IMR-90 (cell line): ENCODE measurements at regions not wholly inside any gene's neighbourhood (a gene's known extent, or its start where the extent isn't known, plus 50 kb on each side); places are given as distances from the start of the nearest gene placed in this dataset.

ENCODE experiments used
- ATAC-seq: fragments of 200-7000 bp; cut with Tn5 transposase; 2 replicates; pipeline ENCODE4 v1.9.1; 2020; ENCODE audit warnings: low read depth, mild to moderate bottlenecking, moderate library complexity
- BruUV-seq: library from RNA; stranded (reverse); fragments of 400-500 nt; replicated peaks from 2 replicates; lab custom pipeline; 2021; lab: Mats Ljungman, UMichigan
- CTCF ChIA-PET: fragments of 300-600 bp; formaldehyde crosslinking; extraction: SDS; loops from one replicate; lab custom pipeline; 2021; ENCODE audit warnings: antibody characterized with exemption; lab: Yijun Ruan, JAX
- POLR2A ChIA-PET: fragments of 300-600 bp; sonication (Branson Sonifier 250); formaldehyde crosslinking; loops from one replicate; lab custom pipeline; 2022; ENCODE audit warnings: antibody characterized with exemption; ENCODE audit not compliant: unreplicated experiment; lab: Charles Lee
- DNase-seq: peaks from one replicate; pipeline ENCODE4 v3.0.0; 2013
- H2AFZ ChIP-seq: replicated peaks from 2 replicates; pipeline ENCODE3; 2013; ENCODE audit warnings: low read length, mild to moderate bottlenecking; ENCODE audit not compliant: poor library complexity
- H2AK5ac ChIP-seq: 2 replicates; pipeline ENCODE4 v1.6.1; 2013; ENCODE audit warnings: low read depth, low read length, inconsistent platforms
- H2AK9ac ChIP-seq: replicated peaks from 2 replicates; pipeline ENCODE3; 2013; ENCODE audit warnings: mild to moderate bottlenecking, low read depth, low read length, moderate library complexity; ENCODE audit not compliant: poor library complexity
- H2BK120ac ChIP-seq: 2 replicates; pipeline ENCODE4 v1.6.1; 2013; ENCODE audit warnings: low read depth, low read length, inconsistent platforms
- H2BK15ac ChIP-seq: 3 replicates; pipeline ENCODE4 v1.6.1; 2013; ENCODE audit warnings: low read depth, low read length, inconsistent platforms
- H2BK20ac ChIP-seq: 2 replicates; pipeline ENCODE4 v1.6.1; 2013; ENCODE audit warnings: low read depth, mild to moderate bottlenecking, inconsistent platforms, low read length, moderate library complexity
- H2BK5ac ChIP-seq: 2 replicates; pipeline ENCODE4 v1.6.1; 2013; ENCODE audit warnings: mild to moderate bottlenecking, low read depth, low read length, inconsistent platforms; ENCODE audit not compliant: poor library complexity, severe bottlenecking
- H3K14ac ChIP-seq: replicated peaks from 2 replicates; pipeline ENCODE4 v1.6.1; 2013; ENCODE audit warnings: low read depth, low read length, inconsistent platforms
- H3K18ac ChIP-seq: 2 replicates; pipeline ENCODE4 v1.6.1; 2013; ENCODE audit warnings: low read depth, low read length, control low read depth
- H3K23ac ChIP-seq: 2 replicates; pipeline ENCODE4 v1.6.1; 2013; ENCODE audit warnings: low read depth, low read length, inconsistent platforms
- H3K27ac ChIP-seq: 2 replicates; pipeline ENCODE4 v1.5.1; 2013; ENCODE audit warnings: mild to moderate bottlenecking, control low read depth, low read length; ENCODE audit not compliant: insufficient read depth
- H3K27me3 ChIP-seq: 2 replicates; pipeline ENCODE4 v1.6.1; 2013; ENCODE audit warnings: low read length; ENCODE audit not compliant: control insufficient read depth, insufficient read depth
- H3K36me3 ChIP-seq: 2 replicates; pipeline ENCODE4 v1.6.1; 2013; ENCODE audit warnings: low read length, mixed read lengths; ENCODE audit not compliant: control insufficient read depth, insufficient read depth
- H3K4ac ChIP-seq: 2 replicates; pipeline ENCODE4 v1.6.1; 2013; ENCODE audit warnings: low read depth, low read length, inconsistent platforms
- H3K4me1 ChIP-seq: 2 replicates; pipeline ENCODE4 v1.6.1; 2013; ENCODE audit warnings: low read length, mixed read lengths; ENCODE audit not compliant: control insufficient read depth, insufficient read depth
- H3K4me2 ChIP-seq: 2 replicates; pipeline ENCODE4 v1.6.1; 2013; ENCODE audit warnings: low read depth, mild to moderate bottlenecking, control low read depth, low read length, moderate library complexity
- H3K4me3 ChIP-seq: 2 replicates; pipeline ENCODE4 v1.5.1; 2013; ENCODE audit warnings: low read depth, mild to moderate bottlenecking, control low read depth, low read length, moderate library complexity; ENCODE audit not compliant: insufficient read depth
- H3K56ac ChIP-seq: 2 replicates; pipeline ENCODE4 v1.6.1; 2013; ENCODE audit warnings: low read length, inconsistent platforms; ENCODE audit not compliant: insufficient read depth; ENCODE audit errors: extremely low read depth
- H3K79me1 ChIP-seq, 2 experiments: 2 replicates each; pipeline ENCODE4 v1.6.1; 2013; ENCODE audit warnings: low read length in 2 of 2, inconsistent platforms in 1 of 2, low read depth in 1 of 2
- H3K9ac ChIP-seq: 2 replicates; pipeline ENCODE4 v1.6.1; 2013; ENCODE audit warnings: low read depth, low read length, control low read depth
- H3K9me1 ChIP-seq: 2 replicates; pipeline ENCODE4 v1.6.1; 2013; ENCODE audit warnings: low read length, inconsistent platforms; ENCODE audit not compliant: insufficient read depth
- H3K9me3 ChIP-seq: 2 replicates; pipeline ENCODE4 v1.6.1; 2013; ENCODE audit warnings: low read length; ENCODE audit not compliant: control insufficient read depth, insufficient read depth
- H4K20me1 ChIP-seq: 2 replicates; pipeline ENCODE4 v1.6.1; 2013; ENCODE audit warnings: low read length, inconsistent platforms; ENCODE audit not compliant: insufficient read depth
- H4K5ac ChIP-seq: 2 replicates; pipeline ENCODE4 v1.6.1; 2013; ENCODE audit warnings: mild to moderate bottlenecking, low read depth, low read length, control low read depth
- H4K8ac ChIP-seq, 2 experiments: 2 replicates each; pipeline ENCODE4 v1.6.1; 2013; ENCODE audit warnings: low read depth in 2 of 2, low read length in 2 of 2, control low read depth in 1 of 2, inconsistent platforms in 1 of 2
- H4K91ac ChIP-seq: 2 replicates; pipeline ENCODE4 v1.6.1; 2013; ENCODE audit warnings: low read depth, low read length, inconsistent platforms; ENCODE audit not compliant: insufficient read depth
- FOS ChIP-seq: fragments of 150-350 bp; IDR thresholded peaks from 2 replicates; pipeline ENCODE4 v1.6.1; 2016; ENCODE audit warnings: low read depth, low read length
- WGBS, 2 experiments: methylation state at CpG; one replicate each; pipeline versions ENCODE4 v1.1.5 to v1.1.7; 2013; ENCODE audit warnings: missing lambda C conversion rate in 2 of 2; ENCODE audit not compliant: insufficient read length in 1 of 2; ENCODE audit errors: extremely low coverage in 2 of 2; 5-methylcytosine and 5-hydroxymethylcytosine counted together
- dilution Hi-C: fragments of 300-500 bp; cut with HindIII; formaldehyde crosslinking; loops from one replicate; pipeline ENCODE4 v1.14.3; 2018; ENCODE audit warnings: low sequenced_read_pairs; ENCODE audit not compliant: unreplicated experiment
- in situ Hi-C: fragments of 300-500 bp; cut with MboI; formaldehyde crosslinking; loops from 3 replicates; pipeline ENCODE4 v1.14.3; 2019; ENCODE audit warnings: low sequenced_read_pairs, inconsistent platforms, mixed read lengths
- intact Hi-C: fragments of 100-400 bp; cut with micrococcal nuclease; formaldehyde crosslinking; loops from 2 replicates; pipeline ENCODE4 v1.10.0; 2022
- TF ChIP-seq, protein P1 (sequence below): fragments of 150-350 bp; IDR thresholded peaks from 2 replicates; pipeline ENCODE4 v1.6.1; 2017; ENCODE audit warnings: mild to moderate bottlenecking, antibody characterized with exemption, low read length, low read depth

DNA sequence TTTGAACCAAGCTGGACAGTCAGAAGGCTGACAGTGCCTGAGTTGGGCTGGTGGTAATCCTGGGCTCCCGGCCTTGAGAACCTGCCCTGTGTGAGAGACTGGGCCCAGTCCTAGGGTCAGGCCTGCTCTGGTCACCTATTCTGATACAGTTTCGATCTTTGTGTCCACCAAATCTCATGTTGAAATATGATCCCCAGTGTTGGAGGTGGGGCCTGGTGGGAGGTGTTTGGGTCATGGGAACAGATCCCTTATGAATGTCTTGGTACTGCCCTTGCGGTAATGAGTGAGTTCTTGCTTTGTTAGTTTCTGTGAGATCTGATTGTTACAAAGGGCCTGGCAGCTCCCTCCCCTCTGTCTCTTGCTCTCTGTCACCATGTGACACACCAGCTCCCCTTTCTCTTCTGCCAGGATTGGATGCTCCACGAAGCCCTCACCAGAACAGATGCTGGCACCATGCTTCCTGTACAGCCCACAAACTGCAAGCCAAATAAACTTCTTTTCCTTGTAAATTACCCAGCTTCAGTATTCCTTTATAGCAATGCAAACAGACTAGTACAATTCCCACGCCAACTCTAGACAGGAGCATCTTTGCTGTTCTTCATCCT, 111.8 kb upstream of the ZNF438 start:
- Histone ChIP-seq H2AK5ac (peak overlapping the region; percentile 87), H3K18ac (peak overlapping the region; percentile 52), H2BK120ac (peak overlapping the region; percentile 93), H3K4me1 (peaks cover 36% of the 10 kb centered on the region), H3K4me2 (no peak overlapping the region), H3K9me1 (peaks cover 52% of the 10 kb centered on the region), H4K8ac (peak overlapping the region; percentile 41 to 83; a peak in 2 of 4 replicates), H2BK20ac (peak overlapping the region; percentile 88), H3K9me3 (no peaks in the 10 kb centered on the region), H2BK5ac (peak overlapping the region; percentile 43), H3K56ac (no peak overlapping the region), H3K14ac (peak overlapping the region; percentile 79), H3K36me3 (no peaks in the 10 kb centered on the region), H2AFZ (no peak overlapping the region), H2BK15ac (peak overlapping the region; percentile 93; the same call in 2 of the 3 replicates), H4K5ac (peak overlapping the region; percentile 36), H3K4ac (peak overlapping the region; percentile 94), H3K27me3 (no peaks in the 10 kb centered on the region), H4K20me1 (no peaks in the 10 kb centered on the region), H3K23ac (peak overlapping the region; percentile 80), H2AK9ac (peak overlapping the region; percentile 20), H3K27ac (no peak overlapping the region), H3K79me1 (peaks cover 0 to 52% of the 10 kb centered on the region in 2 experiments; a peak in 2 of 4 replicates), H3K9ac (no peak overlapping the region), H3K4me3 (no peak overlapping the region), H4K91ac (peak overlapping the region; percentile 88)
- TF ChIP-seq FOS = no peak
- TF ChIP-seq, protein P1, sequence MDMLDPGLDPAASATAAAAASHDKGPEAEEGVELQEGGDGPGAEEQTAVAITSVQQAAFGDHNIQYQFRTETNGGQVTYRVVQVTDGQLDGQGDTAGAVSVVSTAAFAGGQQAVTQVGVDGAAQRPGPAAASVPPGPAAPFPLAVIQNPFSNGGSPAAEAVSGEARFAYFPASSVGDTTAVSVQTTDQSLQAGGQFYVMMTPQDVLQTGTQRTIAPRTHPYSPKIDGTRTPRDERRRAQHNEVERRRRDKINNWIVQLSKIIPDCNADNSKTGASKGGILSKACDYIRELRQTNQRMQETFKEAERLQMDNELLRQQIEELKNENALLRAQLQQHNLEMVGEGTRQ = 0 out of 2 replicates have a peak, but pooled peaks have one; percentile 18
- intact Hi-C loops = loop anchor here (5.0 kb wide), 1 partner anchor 159 kb away; no protein-coding TSS in a partner anchor
- ChIA-PET CTCF (no interaction called here), POLR2A (no interaction called here)
- no peak for DNase-seq
- in situ Hi-C loops = no loop called here
- ATAC-seq = no peak
- 100% methylated on average over 2 of the region's 5 CpGs; no CpG with 5 or more reads in 1 of the 2 experiments for WGBS, 2 experiments
- BruUV-seq = no TSS peak
- dilution Hi-C loops = no loop called here
